KMS-11 (cell line): ENCODE measurements at regions not wholly inside any gene's neighbourhood (a gene's known extent, or its start where the extent isn't known, plus 50 kb on each side); places are given as distances from the start of the nearest gene placed in this dataset.

Source experiments
- H2AFZ ChIP-seq: fragments of 200-600 bp; sonication (generic); 2 replicates; pipeline ENCODE4 v1.6.1; 2016; ENCODE audit warnings: antibody characterized with exemption, mixed run types, low read depth
- H3K27ac ChIP-seq: fragments of 200-600 bp; sonication (generic); 2 replicates; pipeline ENCODE4 v1.6.1; 2016; ENCODE audit warnings: mild to moderate bottlenecking, mixed run types
- H3K27me3 ChIP-seq: fragments of 200-600 bp; sonication (generic); 2 replicates; pipeline ENCODE4 v1.6.1; 2017; ENCODE audit warnings: mild to moderate bottlenecking, low read depth, mixed run types, moderate library complexity; ENCODE audit not compliant: insufficient read depth
- H3K36me3 ChIP-seq: fragments of 200-600 bp; sonication (generic); 2 replicates; pipeline ENCODE4 v1.6.1; 2017; ENCODE audit warnings: mild to moderate bottlenecking, mixed run types; ENCODE audit not compliant: insufficient read depth
- H3K4me1 ChIP-seq: fragments of 200-600 bp; sonication (generic); 2 replicates; pipeline ENCODE4 v1.6.1; 2016; ENCODE audit warnings: mild to moderate bottlenecking, low read depth, mixed run types; ENCODE audit not compliant: poor library complexity, severe bottlenecking
- H3K4me2 ChIP-seq: fragments of 200-600 bp; sonication (generic); 2 replicates; pipeline ENCODE4 v1.7.0; 2016; ENCODE audit warnings: mild to moderate bottlenecking, mixed run types
- H3K4me3 ChIP-seq: fragments of 200-600 bp; sonication (generic); IDR thresholded peaks from 2 replicates; pipeline ENCODE4 v1.6.1; 2017; ENCODE audit warnings: low read depth, low read length, mixed read lengths; ENCODE audit not compliant: insufficient read depth
- H3K79me2 ChIP-seq: fragments of 200-600 bp; sonication (generic); 2 replicates; pipeline ENCODE4 v1.6.1; 2016; ENCODE audit warnings: low read depth, mixed run types; ENCODE audit not compliant: insufficient read depth
- H3K9ac ChIP-seq: fragments of 200-600 bp; sonication (generic); 2 replicates; pipeline ENCODE4 v1.6.1; 2016; ENCODE audit warnings: mild to moderate bottlenecking, mixed run types
- H4K20me1 ChIP-seq: fragments of 200-600 bp; sonication (generic); 2 replicates; pipeline ENCODE4 v1.6.1; 2016; ENCODE audit warnings: mild to moderate bottlenecking, mixed run types; ENCODE audit not compliant: insufficient read depth
- CTCF ChIP-seq: fragments of 200-600 bp; sonication (generic); conservative IDR thresholded peaks from 2 replicates; pipeline ENCODE4 v1.6.1; 2017; ENCODE audit warnings: low read depth, mild to moderate bottlenecking, antibody characterized with exemption, low read length, moderate library complexity, mixed read lengths

GRCh38 chr10:78549140-78549935 lies 515.7 kb downstream of the RPS24 start:
- Histone ChIP-seq H4K20me1 (no peaks in the 10 kb centered on the region), H3K36me3 (no peaks in the 10 kb centered on the region), H3K4me1 (no peaks in the 10 kb centered on the region), H3K27me3 (no peaks in the 10 kb centered on the region), H2AFZ (no peak overlapping the region), H3K9ac (no peak overlapping the region), H3K27ac (no peak overlapping the region), H3K4me2 (no peak overlapping the region), H3K4me3 (no peak overlapping the region), H3K79me2 (no peaks in the 10 kb centered on the region)
- no peak for TF ChIP-seq CTCF

GRCh38 chr10:78550090-78550489 lies 516.4 kb downstream of the RPS24 start:
- Histone ChIP-seq H3K4me3 (no peak overlapping the region), H3K27ac (no peak overlapping the region), H3K4me1 (no peaks in the 10 kb centered on the region), H3K4me2 (no peak overlapping the region), H3K27me3 (no peaks in the 10 kb centered on the region), H4K20me1 (no peaks in the 10 kb centered on the region), H3K36me3 (no peaks in the 10 kb centered on the region), H3K79me2 (no peaks in the 10 kb centered on the region), H3K9ac (no peak overlapping the region), H2AFZ (no peak overlapping the region)
- no peak for TF ChIP-seq CTCF

- Histone ChIP-seq H3K9ac (no peak overlapping the region), H3K27ac (no peak overlapping the region), H2AFZ (no peak overlapping the region), H3K27me3 (no peaks in the 10 kb centered on the region), H3K36me3 (no peaks in the 10 kb centered on the region), H3K79me2 (no peaks in the 10 kb centered on the region), H3K4me3 (no peak overlapping the region), H3K4me2 (no peak overlapping the region), H4K20me1 (no peaks in the 10 kb centered on the region), H3K4me1 (no peaks in the 10 kb centered on the region)
- TF ChIP-seq CTCF = no peak
Measured at GRCh38 chr10:78550716-78551115, 517.1 kb downstream of the RPS24 start.

GRCh38 chr10:78551184-78552005 lies 517.4 kb upstream of the ZMIZ1 start:
- TF ChIP-seq CTCF = no peak
- no peaks in the 10 kb centered on the region for H3K36me3 ChIP-seq
- no peaks in the 10 kb centered on the region for H3K79me2 ChIP-seq
- no peak overlapping the region for H3K27ac ChIP-seq
- H3K4me1 ChIP-seq = no peaks in the 10 kb centered on the region
- no peak overlapping the region for H3K4me3 ChIP-seq
- H2AFZ ChIP-seq = no peak overlapping the region
- H3K9ac ChIP-seq = no peak overlapping the region
- H4K20me1 ChIP-seq = no peaks in the 10 kb centered on the region
- H3K4me2 ChIP-seq = no peak overlapping the region
- no peaks in the 10 kb centered on the region for H3K27me3 ChIP-seq
